PC-9 (cell line): ENCODE measurements at regions not wholly inside any gene's neighbourhood (a gene's known extent, or its start where the extent isn't known, plus 50 kb on each side); places are given as distances from the start of the nearest gene placed in this dataset.

Experiments used
- CTCF ChIP-seq: fragments of 200-600 bp; sonication (generic); conservative IDR thresholded peaks from 2 replicates; pipeline ENCODE4 v1.6.1; 2017; ENCODE audit warnings: mixed run types, antibody characterized with exemption, mild to moderate bottlenecking, moderate library complexity
- EZH2 ChIP-seq: fragments of 200-600 bp; sonication (generic); IDR thresholded peaks from 2 replicates; pipeline ENCODE4 v1.8.0; 2017; ENCODE audit warnings: antibody characterized with exemption, low read depth

GRCh38 chr9:108271236-108271635, 584.5 kb downstream of the ACTL7B start:
- TF ChIP-seq CTCF (no peak), EZH2 (no peak)
